GM19463 (cell line): ENCODE measurements at regions not wholly inside any gene's neighbourhood (a gene's known extent, or its start where the extent isn't known, plus 50 kb on each side); places are given as distances from the start of the nearest gene placed in this dataset.
"Not testable (repeated sequence)": the region's sequence is repeated elsewhere in the genome, so short reads cannot be mapped to it uniquely, and the experiment has no call there.

Source experiments
- ATAC-seq: cut with Tn5 transposase; IDR thresholded peaks from one replicate; pipeline ENCODE4 v1.9.1; 2021; ENCODE audit warnings: mild to moderate bottlenecking, moderate library complexity; ENCODE audit not compliant: unreplicated experiment

DNA sequence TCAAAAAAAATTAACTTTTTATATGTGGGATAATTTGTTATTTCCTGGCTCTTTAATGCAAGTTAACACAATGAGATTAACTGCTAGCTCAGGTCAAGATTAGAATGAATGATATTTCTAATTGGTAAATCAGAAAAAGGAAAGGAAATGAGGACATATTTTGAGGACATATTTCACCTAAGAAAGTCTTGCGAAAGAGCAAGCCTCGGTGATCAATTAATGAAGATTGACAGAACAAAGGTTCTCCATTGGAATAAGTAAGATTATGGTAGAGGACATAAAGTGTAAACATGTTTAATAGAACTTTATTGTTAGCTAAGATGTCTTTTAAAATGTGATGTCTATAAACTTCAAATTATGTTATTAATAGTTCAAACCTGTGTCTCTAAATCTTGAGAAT lies 1617.8 kb downstream of the KCNT2 start:
- no peak for ATAC-seq

DNA sequence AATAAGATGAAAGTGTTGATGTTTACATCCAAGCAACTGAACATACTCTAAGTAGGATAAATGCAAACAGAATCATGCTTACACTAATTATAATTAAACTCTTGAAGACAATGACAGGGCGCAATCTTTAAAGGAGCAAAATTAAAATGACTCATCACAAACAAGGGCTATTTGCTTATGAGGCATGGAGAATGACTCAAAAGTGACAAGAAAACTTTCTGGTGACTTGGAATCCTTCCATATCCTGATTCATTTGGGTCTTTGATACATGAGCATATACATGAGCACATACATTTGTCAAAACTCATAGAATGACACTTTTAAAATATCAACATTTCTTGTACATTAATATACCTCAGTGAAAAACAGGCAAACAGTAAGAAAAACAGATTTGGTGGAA lies 1632.3 kb downstream of the KCNT2 start:
- no peak for ATAC-seq

DNA sequence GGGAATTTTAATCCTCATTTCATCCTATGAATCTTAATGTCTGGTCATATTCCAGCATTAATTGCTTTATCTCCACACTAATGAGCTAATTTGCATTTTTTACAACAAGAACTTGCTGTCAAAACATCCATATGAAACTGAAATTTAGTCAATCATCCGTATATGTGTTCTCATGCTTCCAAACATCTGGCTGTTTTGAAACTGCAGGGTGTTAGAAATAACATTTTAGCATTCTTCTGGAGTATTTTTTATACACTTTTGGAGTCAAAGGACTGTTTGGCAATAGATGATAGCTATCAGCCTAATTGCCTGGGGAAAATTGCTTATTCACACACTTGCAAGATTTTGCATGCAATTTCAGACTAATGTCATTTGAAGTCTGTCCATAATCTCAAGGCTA lies 1639.3 kb downstream of the KCNT2 start:
- no peak for ATAC-seq

DNA sequence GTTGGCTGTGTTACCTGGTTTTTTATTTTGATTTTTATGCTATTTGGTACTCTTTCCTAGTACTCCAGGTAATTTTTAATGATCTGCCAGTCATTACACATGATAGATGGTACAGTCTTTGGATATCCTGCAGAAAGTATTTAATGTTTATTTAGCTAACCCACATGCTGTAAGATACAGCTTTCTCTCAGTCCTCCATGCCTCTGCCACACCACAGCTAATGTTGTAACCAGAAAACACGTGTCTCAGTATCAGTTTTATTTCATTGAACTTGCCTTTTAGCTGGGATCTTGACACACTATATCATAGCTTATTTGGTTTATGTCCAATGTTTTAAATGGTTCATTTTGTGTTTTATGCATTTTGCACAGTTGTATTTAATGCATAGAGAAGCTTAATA lies 1648.4 kb downstream of the KCNT2 start:
- ATAC-seq: no peak

DNA sequence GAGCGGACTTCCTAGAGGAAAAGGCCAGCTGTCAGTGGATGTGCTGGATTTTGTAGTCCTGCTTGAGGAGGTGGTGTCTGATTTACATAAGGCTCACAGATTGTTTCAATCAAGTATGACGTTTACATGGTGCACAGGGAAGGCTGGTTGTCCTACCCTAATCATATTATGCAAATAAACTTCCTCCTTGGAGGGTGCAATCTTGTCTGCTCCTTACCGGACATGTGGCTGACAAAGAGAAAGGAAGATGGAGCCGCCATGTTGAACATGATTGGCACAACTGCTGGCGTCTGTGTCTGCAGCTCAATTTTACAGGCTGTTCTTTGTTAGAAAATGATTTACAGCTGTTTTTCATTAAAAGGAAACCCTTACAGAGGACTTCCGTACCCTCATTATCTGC lies 1656.1 kb downstream of the KCNT2 start:
- no peak for ATAC-seq

DNA sequence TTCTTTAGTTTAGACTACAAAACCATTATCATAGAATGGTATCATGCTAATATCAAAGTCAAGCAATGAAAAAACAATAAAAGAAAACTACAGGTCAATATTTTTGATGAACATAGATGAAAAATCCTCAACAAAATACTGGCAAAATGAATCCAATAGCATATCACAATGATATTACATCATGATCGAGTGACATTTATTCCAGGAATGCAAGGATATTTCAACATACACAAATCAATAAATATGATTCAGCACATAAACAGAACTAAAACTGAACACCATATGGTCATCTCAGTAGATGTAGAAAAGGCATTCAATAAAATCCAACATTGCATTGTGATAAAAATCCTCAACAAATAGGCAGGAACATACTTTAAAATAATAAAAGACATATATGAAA lies 1657.7 kb downstream of the KCNT2 start:
- no peak for ATAC-seq

DNA sequence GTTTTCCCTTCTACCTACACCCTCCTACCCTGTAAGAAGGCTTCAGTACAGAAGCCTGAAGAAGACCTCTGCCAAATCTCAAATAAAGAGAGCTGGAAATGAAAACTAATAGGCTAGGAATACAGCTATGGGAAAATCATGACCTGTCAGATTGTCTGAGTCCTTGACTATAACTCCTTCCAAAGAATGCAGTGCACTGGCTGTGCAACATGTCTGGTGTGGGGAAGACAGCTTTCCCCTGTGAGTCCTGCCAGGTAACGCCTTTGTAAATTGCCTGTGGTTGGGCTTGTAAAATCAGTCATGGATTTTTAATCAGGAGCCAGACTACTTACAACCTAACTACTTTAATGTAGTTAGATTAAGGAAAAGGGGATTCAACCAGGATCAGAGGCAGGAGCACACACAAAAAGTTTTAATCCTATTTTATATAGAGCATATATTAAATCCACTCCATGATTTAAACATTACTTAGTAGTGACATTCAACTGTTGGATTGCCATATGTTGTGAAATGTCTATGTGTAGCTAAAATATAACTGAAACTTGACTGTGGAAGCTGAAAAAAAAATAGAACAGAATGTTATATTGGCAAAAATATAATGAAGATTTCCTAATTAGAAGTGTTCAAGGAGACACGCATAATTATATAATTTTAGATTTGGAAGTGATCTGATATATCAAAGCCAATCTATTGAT lies 1667.8 kb downstream of the KCNT2 start:
- no peak for ATAC-seq

DNA sequence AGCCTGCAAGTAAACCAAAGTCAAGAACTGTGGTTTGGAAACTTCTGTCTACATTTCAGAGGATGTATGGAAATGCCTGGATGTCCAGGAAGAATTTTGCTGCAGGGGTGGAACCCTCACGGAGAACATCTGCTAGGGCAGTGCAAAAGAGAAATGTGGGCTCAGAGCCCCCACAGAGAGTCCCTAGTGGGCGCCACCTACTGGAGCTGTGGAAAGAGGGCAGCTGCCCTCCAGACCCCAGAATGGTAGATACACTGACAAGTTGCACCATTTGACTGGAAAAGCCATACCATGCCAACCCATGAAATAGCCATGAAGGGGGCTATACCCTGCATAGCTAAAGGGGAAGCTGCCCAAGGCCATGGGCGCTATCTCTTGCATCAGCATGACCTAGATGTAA lies 1672.4 kb downstream of the KCNT2 start:
- no peak for ATAC-seq

DNA sequence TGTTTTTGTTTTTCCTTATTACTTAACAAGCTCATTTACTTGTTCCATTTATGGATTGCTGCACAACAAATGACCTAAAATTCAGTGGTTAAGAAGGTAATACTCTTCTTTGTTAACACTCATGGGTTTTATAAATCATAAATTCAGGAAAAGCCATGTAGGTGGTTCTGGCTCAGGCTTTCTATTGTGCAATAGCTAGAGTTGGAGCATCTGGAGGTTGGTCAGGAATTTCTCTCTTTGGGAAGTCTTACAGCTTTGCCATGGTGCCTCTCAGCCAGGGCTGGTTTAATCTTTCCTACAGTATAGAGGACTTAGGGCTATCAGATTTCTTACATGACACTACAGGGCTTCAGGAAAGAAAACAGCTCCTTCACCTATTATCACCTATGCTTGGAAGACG lies 1677.1 kb downstream of the KCNT2 start:
- ATAC-seq: no peak

DNA sequence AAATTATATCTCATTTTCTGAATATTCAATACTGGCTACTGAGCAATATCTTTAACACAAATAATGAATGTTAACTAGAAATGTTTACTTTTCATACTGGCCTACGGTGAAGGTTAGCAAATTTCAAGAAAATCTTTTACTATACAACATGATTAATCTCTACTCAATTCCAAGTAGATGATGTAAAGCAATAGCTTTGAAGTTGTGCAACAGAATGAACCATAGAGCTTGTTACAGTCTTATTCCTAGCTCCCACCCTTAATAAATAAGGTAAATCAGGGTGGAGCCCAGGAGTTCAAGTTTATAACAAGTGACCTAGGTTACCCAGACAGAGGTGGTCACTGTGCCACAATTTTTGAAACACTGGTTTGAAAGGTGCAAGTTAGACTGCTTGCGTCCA lies 1678.1 kb downstream of the KCNT2 start:
- ATAC-seq: no peak

DNA sequence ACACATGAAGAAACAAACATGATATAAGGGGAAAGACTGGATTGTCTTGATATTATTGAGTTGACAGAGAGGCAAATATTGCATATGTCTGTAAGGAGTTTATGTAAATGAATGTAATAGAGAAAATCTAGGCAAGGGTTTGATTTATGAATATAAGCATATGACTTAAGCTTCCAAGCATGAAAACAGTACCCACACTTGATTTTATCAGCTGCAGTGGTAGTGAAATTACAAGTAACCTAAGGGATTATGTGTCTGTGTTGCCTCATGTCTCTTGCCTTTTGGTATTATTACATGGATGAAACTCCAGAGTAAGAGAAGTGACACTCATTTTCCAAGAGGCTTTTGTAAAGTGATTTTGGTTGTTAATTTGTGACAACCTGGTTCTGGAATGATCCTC lies 1678.9 kb downstream of the KCNT2 start:
- ATAC-seq: no peak

DNA sequence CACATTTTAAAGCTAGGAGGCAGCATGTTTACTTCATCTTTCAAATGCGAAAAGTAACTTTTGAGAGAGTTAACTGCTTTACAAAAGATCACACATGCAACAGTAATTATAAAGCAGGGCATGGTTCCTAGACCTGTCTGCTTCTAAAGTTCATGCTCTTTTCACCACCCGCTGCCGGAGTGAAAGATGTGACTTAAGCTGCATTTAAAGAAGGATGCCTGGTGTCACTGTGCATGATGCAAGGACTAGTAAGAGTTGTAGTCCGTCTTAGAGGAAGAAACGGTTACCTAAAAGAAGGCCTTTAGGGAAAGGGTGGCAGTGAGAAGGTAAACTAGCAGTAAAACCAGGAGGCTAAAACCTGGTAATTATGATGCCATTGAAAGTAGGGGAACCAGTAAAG lies 1689.1 kb downstream of the KCNT2 start:
- ATAC-seq: no peak

DNA sequence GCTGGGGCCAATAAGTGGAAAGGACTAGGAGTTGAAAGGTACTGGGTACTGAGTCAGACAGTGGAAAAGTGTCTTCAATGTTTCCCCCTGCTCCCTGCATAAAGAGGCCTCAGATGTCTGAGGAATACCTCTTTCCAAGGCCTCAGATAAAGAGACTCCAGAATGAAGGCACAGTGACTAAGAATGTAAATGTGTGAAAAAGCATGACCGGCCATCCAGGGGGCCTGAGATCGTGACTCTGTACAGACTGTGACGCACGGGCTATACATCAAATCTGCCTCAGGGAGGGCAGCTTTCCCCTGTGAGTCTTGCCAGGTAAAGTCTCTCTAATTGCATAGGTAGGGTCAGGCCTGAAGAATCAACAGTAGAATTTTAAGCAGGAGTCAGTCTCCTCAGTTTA lies 1690.5 kb downstream of the KCNT2 start:
- ATAC-seq: no peak

DNA sequence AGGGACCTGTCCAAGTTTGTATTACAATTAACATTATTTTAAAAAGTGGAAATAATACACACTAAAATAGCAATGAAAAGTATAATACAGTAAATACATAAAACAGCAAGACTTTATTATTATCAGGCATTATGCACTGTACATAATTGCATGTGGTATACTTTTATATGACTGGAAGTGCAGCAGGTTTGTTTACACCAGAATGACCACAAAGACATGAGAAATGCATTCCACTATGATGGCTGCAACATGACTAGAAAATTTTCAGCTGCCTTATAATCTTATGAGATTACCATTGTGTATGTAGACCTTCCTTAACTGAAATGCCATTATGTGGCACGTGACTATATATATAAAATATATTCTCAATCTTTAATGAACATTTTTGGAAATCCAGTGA lies 1699.6 kb downstream of the KCNT2 start:
- no peak for ATAC-seq

DNA sequence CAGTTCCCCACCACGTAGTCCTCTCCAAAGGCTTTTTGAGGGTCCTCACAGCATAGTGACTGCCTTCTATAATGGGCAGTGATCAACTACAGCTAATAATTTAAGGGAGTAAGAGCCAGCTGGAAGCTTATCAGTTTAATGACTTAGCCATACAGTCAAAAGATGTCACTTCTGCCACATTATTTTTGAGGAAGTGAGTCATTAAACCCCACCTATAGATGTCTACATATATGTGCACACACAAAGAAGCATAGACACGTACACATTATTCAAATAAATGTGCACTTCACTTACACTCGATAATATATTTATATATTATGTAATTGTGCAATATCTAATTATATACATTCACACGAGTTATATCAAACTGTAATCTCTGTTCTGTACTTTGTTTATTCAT lies 1704.7 kb downstream of the KCNT2 start:
- no peak for ATAC-seq

DNA sequence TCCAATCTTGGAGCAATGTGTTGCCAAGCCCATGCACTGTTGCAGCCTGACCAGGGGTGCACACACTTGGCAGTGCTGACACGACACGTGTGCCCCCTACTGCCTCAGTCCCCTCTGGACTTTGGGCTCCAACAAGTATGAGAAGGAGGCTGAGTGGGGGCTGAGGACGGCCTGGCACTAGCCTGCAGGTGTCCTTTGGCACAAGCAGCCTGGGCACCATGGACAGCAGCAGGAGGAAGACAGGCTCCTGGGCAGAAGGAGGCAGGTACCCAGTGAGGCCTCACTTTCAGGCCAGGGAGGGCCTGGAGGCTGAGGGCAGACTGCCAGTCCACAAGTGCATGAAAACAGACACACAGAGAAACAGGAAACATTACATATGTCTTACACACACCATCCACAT lies 1702.9 kb upstream of the B3GALT2 start:
- no peak for ATAC-seq

DNA sequence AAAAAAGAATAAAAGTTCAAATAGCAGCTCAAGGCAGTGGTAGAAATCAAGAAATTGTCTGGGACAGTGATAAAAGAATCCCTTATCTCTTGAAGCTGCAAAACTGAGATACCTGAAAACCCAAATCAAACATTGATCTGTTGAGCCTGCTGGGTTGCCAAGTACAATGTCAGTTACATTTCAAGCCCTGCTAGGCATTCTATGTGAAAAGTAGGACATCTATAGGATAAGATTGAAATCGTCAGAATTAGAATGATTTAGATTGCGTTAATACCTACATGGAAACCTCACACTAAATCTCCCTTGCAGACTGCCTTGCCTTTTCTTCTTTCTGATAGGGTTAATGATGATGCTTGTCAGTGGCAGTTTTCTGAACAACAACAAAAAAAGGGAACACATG lies 1684.4 kb upstream of the B3GALT2 start:
- no peak for ATAC-seq

DNA sequence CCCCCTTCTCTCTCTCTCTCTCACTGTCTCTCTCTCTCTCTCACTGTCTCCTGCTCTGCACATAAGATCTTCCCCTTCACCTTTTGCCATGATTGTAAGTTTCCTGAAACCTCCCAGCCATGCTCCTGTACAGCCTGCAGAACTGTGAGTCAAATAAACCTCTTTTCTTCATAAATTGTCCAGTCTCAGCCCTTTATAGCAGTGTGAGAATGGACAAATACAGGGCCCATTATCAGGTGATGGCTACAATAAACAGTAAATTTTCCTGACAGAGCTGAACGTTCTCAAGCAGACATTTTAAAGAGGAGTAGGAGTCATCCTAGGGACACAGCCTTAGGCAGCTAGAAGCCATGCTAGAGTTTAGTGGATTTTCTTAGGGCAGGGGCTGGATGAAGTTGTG lies 1679.7 kb upstream of the B3GALT2 start:
- no peak for ATAC-seq

DNA sequence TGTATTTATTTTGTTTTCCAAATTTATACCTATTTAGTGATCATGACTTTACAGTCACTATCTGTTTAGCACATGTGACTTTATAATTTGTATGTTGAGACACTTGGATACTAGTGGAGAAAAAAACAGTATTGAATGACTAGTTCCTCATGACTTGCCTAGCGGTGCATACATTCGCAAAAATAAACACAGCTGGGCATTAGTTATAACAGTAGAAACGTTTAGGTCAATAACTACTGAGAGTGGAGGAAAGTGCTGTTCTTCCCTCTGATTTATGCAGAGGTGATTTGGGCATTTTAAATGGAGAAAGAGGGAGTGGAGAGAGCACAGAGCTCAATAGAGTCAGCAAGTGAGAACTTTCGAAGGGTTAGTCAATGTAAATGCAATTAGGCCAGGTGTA lies 1679.0 kb upstream of the B3GALT2 start:
- no peak for ATAC-seq

DNA sequence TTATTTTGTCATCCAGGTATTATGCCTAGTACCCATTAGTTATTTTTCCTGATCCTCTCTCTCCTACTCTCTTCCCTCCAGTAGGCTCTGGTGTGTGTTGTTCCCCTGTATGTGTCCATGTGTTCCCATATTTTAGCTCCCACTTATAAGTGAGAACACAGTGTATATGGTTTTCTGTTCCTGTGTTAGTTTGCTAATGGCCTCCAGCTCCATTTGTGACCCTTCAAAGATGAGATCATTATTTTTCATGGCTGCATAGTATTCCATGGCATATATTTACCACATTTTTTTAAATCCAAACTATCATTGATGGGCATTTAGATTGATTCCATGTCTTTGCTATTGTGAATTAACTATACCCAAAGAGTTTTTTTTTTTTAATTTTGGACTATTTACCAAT lies 1675.7 kb upstream of the B3GALT2 start:
- no peak for ATAC-seq

DNA sequence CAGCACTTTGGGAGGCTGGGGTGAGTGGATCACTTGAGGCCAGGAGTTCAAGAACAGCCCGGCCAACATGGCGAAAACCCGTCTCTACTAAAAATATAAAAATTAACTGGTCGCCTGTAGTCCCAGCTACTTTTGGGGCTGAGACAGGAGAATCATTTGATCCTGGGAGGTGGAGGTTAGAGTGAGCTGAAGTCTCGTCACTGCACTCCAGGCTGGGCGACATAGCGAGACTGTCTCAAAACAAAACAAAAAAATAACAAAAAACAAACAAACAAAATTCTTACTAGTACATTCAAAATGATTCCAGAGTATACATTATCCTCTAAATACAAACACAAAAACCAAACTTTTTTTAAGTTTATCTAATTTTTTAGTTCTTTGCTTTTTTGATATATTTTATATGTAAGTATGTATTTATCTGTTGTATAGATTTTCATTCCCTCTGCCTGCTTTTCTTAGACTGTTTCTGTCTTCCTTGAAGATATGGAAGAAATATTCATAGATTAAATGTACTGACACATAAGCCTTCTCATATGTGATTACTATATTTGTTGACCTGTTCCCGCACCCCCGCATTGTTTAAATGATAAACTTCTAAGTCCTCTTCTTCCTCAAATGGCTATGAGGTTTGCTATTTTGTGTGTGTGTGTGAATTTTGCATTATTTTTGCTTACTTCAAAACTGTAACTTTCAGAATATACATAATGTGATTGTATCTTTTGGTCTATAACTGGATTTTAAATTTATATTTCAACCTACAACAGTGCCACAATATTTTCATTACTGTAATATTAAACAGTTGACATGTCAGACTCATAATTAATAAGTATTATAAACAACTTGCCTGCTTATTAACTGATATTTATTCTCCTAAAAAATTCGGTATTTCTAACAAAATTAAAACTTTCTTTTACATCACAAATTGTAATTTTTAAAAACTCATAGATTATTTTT lies 1674.1 kb upstream of the B3GALT2 start:
- ATAC-seq: no peak

DNA sequence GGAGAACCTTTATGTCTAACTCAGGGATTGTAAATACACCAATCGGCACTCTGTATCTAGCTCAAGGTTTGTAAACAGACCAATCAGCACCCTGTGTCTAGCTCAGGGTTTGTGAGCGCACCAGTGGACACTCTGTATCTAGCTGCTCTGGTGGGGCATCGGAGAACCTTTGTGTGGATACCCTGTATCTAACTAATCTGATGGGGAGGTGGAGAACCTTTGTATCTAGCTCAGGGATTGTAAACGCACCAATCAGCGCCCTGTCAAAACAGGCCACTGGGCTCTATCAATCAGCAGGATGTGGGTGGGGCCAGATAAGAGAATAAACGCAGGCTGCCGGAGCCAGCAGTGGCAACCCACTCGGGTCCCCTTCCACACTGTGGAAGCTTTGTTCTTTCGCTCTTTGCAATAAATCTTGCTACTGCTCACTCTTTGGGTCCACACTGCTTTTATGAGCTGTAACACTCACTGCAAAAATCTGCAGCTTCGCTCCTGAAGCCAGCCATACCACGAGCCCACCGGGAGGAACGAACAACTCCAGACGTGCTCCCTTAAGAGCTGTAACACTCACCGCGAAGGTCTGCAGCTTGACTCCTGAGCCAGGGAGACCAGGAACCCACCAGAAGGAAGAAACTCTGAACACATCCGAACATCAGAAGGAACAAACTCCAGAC lies 1673.2 kb upstream of the B3GALT2 start:
- ATAC-seq: not testable (repeated sequence)
